Activated T-helper 1 cell treated with anti-CD3 and anti-CD28 coated beads, Interleukin-2, amount 50 U/mL, for 16 hours (primary cell): ENCODE measurements at regions not wholly inside any gene's neighbourhood (a gene's known extent, or its start where the extent isn't known, plus 50 kb on each side); places are given as distances from the start of the nearest gene placed in this dataset.

Experiments
- DNase-seq, 2 donors: peaks; one replicate each; pipeline ENCODE4 v3.0.0-alpha.2; 2020; ENCODE audit warnings: low read depth in 1 of 2, low spot score in 1 of 2

- no peak for DNase-seq
These were observed 124.6 kb upstream of the CDH4 start for GRCh38 chr20:61127311-61128039.

GRCh38 chr20:61128701-61129269 is 123.3 kb upstream of the CDH4 start:
- DNase-seq: no peak

DNA sequence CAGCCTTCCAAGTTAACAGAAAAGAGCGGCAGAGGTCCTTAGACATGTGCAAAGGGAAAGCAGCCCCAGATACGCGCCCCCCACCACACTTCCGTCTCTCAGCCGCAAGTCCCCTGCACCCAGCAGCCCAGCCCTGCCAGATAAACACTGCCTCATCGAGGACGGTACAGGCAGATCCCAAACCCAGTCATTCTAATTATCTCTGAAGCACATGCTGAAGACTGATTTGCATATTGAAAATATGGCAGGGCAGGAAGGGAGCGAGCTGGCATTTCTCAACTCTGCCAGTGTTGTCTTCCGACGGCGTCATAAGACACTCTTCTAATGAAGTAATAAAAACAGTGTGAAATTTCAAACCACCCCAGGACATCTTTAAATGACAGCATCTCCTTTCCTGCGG is 122.8 kb upstream of the CDH4 start:
- DNase-seq: no peak

DNA sequence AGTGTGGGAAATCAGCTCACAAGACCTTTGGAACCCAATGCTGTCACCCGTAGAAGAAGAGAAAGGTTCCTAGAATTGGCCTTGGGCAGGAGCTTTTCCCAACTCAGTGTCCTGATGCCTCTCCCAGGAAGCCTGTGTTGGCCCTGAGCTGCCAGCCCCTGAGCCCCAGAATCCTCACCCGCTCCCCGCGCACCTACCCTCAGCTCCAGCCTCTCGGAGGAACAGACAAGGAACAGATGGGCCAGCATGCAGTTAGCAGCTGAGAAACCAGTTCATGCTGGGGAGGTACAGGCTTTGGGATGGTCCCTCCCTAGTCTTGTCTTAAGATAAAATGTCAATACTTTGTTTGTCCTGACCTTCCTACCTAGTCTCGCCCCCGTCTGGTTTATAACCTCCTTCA is 121.9 kb upstream of the CDH4 start:
- DNase-seq: no peak

- no peak for DNase-seq
These were observed 120.1 kb upstream of the CDH4 start for GRCh38 chr20:61131944-61132343.

GRCh38 chr20:61133611-61134010 is 118.5 kb upstream of the CDH4 start:
- no peak for DNase-seq

DNA sequence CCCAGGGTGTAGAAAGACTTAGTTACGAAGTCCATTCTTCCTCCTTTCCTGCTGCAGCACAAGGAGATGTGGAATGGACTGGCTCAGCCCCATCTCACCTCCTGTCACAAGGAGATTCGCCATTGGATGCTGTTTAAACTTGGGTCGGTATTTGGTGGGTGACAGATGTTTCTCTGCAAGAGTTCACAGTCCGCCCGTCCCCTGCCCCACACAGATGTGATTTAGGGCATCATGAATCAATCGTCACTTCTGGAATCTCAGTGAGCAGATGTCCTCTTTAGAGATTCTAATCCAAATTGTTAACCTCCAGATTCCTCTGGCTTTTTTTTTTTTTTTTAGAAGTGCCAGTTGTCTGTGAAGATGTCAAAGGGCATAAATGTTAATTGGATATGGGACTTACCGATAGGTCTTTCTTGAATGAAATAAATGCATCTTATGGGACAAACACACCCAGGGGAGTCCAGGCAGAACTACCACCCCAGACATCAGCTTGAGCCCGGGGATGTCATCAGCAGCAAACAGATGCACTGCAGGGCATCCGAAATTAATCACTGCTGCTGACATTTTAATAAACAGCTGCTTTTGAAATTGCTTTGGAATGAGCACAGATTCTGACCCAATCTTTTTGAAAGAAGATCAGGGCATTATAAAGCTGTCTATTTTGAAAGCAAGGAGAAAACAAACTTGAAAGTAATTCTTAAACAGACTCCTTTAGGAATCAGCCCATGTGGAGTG is 117.6 kb upstream of the CDH4 start:
- DNase-seq: no peak

GRCh38 chr20:61135266-61135665 is 116.8 kb upstream of the CDH4 start:
- no peak for DNase-seq

DNA sequence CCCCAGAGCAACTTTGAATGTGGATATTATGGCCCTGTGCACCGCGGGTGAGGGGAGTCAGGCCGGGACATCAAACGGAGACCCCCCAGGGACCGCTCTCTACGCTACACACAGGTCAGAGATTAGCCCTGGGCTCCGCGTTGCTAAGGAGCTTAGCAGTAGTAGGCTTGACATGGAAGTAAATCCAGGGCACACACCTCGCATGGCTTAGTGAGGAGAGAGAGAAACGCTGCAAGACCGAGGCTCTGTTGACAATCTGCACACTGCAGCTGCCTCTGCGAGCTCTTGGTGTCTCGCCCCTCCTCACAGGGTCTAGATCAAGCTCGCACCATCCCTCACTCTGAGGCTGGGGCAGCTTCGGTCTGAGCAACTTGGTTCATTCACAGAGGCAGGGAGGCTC is 116.1 kb upstream of the CDH4 start:
- DNase-seq: no peak

DNA sequence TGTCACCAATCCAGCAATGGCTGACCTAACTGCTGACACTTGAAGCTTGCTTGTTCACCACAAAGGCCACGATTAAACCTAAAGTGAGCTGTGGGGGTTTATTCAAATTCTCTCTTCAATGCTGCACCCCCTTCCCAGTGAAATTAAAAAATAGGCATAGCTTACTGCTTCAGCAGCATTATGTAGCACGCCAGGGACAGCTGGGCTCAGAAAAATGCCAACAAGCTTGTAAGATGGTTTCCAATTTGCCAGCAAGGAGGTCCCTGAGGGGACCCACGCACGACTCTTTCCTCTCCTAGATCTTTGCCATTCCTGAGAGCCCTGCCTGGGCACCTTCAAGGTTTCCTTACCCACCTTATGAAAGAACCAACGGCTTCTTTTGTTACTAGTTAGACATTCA is 113.5 kb upstream of the CDH4 start:
- DNase-seq: no peak

DNA sequence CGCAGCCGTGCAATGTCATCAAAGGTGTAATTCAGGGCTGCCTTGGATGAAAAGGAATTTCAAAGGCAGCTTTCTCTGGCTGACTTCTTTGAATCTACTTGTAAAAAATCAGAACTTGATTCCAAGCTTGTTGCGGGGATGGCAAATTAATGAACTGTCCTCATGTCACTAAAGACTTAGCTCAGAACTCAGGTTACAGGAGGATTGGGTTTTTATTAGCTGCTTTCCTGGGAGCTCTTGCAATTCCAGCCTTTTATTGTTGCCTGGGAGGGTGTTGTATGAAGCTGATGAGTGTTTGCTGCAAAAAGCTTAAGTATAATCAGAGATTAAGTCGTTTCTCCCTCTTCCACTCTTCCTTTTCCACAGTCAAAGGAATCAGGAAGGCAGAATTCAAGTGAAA is 113.0 kb upstream of the CDH4 start:
- no peak for DNase-seq

- DNase-seq: no peak
These were observed 111.5 kb upstream of the CDH4 start for GRCh38 chr20:61140576-61140975.

DNA sequence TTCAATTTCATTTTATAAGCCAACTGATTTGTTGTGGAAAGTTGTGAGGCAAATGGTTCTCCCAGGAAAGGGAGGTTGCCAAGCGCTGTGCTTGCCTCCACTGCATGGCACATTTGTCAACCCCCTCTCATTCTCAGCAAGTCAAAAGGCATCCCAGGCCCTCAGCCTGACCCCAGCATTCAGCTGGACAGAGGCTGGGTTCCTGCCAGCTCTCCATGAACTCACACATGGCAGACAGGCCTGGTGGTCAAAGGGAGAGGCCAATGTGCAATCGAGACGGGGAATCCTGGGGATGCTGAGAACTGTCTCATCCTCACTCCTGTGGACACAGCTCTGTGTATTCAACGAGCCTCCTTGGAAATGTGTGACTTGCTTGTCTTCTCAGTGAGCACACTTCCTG is 106.0 kb upstream of the CDH4 start:
- no peak for DNase-seq

- DNase-seq: no peak
These were observed 102.4 kb upstream of the CDH4 start for GRCh38 chr20:61149636-61150035.

DNA sequence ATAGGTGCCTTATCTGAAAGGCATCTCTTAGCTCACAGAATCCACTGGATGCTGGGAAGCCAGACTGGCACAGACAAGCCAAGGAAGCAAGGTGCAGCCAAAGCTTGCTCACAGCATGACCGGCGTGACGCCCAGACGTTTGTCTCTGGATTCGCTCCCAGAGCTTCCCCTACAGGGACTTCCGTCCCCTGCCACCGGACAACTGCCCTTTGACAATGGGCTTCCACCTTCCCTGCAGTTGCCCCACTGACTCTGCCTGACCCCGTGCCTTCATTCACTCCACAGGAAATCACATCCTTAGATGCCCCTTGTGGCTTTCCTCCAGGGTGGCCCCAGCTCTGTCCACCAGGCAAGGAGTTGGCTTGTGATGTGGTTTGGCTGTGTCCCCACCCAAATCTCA is 94.8 kb upstream of the CDH4 start:
- DNase-seq: no peak

DNA sequence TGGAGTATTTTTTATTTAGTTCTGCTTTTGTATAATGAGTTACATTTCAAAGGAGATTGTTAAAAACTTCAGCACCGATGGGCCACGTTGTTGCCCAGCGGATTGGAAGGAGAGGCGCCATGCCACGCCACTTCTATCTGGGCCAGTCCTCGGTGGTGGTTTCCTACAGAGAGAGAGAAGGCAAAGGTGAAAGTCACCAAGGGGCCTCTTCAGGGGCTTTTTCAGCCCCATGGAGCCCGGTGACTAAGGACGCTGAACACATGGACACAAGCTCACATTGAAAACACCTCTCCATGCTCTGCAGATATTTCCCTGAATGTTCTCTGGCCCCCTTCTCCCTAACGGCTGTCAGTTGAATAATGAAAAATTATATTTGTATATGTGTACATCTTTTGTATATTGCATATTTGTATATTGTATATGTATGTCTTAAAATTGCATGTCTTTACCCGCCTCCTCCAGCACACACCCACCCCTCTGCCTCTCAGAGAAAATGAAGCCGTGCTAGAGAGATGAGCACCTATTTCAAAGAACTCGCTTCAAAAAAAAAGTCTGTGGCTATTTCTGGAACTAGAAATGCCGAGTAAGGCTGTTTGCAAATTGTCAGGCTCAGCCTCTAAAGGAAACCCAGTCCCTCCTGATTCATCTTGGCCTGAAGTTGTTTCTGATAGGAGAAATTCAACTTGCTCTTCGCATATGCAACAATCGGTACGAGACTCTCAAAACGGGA is 91.9 kb upstream of the CDH4 start:
- DNase-seq: no peak

DNA sequence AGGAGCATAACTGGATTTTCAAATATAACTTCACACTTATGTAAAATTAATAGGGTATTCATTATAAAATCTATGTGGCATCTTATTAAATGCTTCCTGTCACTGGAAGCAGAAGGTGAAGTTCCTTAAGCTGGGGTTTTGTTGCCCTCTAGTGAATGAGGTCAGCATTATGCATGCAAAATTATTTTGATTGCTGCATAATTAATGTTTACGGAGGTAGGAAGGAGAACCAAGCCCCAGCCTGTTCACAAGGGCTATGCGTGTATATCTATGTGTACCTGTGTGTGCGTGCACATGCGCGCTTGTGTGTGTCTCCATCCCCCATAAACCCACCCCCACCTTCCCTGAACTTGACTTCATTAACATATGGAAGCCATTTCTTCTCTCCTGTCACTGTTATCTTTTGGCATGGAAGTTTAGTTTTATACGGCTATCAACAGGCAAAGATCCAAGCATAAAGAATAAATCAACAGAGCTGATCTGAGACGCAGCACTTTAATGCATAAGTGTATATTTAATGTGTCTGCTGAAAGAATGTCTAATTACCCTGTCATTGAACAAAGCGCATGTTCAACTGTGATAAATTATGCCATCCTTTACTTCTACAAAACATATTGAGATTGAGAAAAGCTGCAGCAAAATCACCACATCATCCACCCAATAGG is 90.2 kb upstream of the CDH4 start:
- no peak for DNase-seq

GRCh38 chr20:61162451-61162850 is 89.6 kb upstream of the CDH4 start:
- no peak for DNase-seq

DNA sequence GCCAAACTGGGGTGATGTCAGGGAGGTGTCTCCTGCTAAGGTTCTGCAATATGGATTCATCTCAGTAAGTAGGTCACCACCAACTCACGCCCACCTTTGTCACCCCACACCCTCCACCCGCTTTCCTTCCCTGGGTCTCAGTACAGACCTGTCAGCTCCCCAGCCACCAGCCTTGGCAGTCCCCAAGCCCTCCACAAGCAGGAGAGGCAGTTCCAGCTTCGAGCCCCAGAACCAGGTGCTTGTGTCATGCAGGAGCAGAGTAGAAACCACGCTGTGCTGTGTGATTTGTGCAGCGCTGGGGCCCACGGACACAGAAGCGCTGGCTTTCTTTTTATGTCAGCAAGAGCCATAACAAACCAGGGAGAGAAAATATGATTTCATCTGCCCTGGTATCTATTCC is 89.0 kb upstream of the CDH4 start:
- no peak for DNase-seq

DNA sequence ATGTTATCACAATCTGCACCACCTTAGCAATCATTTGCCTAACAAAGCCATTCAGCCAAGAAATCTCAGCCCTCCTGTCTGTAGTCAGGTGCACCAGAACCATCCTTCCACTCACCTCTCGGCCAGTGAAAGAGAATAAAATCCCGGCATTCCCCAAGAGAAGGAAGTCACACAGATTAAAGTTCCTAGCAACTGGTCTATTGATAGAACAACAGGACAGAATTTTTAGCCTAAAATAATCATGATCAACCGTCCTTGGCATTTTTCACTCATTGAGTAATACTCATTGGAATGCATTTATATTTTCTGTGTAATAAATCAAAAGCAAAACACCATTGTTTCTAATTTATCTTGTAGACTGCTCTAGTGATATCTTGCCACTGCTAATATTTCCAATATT is 85.7 kb upstream of the CDH4 start:
- DNase-seq: no peak

GRCh38 chr20:61168605-61169004 is 83.5 kb upstream of the CDH4 start:
- DNase-seq: no peak
